Activated T-helper 1 cell treated with anti-CD3 and anti-CD28 coated beads, Interleukin-12 subunit alpha, Interleukin-12 subunit beta, Interleukin-2, Interleukin-4 antibody, amounts not matched to agents 30 ng/mL and 10 ng/mL and 1 ng/mL, durations not matched to agents 14 hours and 24 hours and 36 hours (primary cell): ENCODE measurements at regions not wholly inside any gene's neighbourhood (a gene's known extent, or its start where the extent isn't known, plus 50 kb on each side); places are given as distances from the start of the nearest gene placed in this dataset.
"Not testable (repeated sequence)": the region's sequence is repeated elsewhere in the genome, so short reads cannot be mapped to it uniquely, and the experiment has no call there.

ENCODE experiments used
- DNase-seq: peaks from one replicate; pipeline ENCODE4 v3.0.0; 2021; ENCODE audit warnings: low spot score
- H3K27ac Mint-ChIP-seq: one replicate; pipeline ENCODE4 v1.8.0; 2021; ENCODE audit warnings: mild to moderate bottlenecking, mixed read lengths
- H3K27me3 Mint-ChIP-seq: one replicate; pipeline ENCODE4 v1.8.0; 2022; ENCODE audit warnings: mild to moderate bottlenecking, moderate library complexity, mixed read lengths; ENCODE audit not compliant: insufficient read depth
- H3K36me3 Mint-ChIP-seq: one replicate; pipeline ENCODE4 v1.8.0; 2021; ENCODE audit warnings: low read depth, mixed read lengths
- H3K4me1 Mint-ChIP-seq: one replicate; pipeline ENCODE4 v1.8.0; 2021; ENCODE audit warnings: low read depth, mixed read lengths
- H3K4me3 Mint-ChIP-seq: one replicate; pipeline ENCODE4 v1.8.0; 2021; ENCODE audit warnings: mild to moderate bottlenecking, moderate library complexity, mixed read lengths
- H3K9me3 Mint-ChIP-seq: one replicate; pipeline ENCODE4 v1.8.0; 2021; ENCODE audit warnings: mixed read lengths
- intact Hi-C: fragments of 100-400 bp; cut with micrococcal nuclease; formaldehyde crosslinking; loops from one replicate; pipeline ENCODE4 v1.15.1; 2024

DNA sequence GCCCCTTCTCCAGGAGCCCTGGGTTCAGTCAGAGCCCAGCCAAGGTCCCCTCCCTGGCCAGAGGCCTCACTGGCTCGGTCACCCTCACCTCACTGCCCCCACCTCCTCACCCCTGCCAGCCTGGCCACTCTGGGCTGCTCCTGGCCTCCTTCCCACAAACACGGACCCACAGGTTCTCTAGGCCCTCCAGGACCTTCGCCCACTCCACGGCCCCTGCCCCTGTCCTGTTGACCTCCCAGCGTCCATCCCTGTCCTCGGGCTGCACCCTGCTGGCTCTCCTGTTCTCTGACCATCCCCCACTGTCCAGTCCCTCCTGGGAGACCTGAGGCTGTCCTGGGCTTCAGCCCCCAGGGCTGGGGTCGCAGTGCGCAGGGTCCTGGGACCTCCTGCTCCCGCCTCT is 173.3 kb downstream of the TMEM121 start:
- DNase-seq, H3K4me3 Mint-ChIP-seq, H3K27ac Mint-ChIP-seq, intact Hi-C loops, H3K36me3 Mint-ChIP-seq, H3K27me3 Mint-ChIP-seq, H3K9me3 Mint-ChIP-seq, H3K4me1 Mint-ChIP-seq: not testable (repeated sequence)

DNA sequence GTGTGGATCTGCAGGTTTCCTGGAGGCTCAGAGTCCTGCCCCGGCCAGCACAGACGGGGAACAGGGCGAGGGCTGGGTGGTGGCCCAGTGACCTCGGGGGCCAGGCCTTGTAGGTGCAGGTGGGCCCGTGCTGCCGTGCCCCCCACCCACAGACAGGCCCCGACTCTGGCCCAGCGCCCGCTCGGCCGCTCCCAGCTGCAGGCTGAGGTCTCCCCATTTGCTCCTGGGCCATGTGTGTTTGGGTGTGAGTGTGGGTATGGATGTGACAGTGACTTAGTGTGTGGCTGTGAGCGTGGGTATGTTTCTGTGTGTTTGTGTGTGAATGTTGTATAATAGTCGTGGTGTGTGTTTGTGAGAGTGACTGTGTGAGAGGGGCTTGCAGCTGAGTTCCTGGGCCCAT is 173.8 kb downstream of the TMEM121 start:
- not testable (repeated sequence) for H3K36me3 Mint-ChIP-seq, H3K27ac Mint-ChIP-seq, H3K4me3 Mint-ChIP-seq

DNA sequence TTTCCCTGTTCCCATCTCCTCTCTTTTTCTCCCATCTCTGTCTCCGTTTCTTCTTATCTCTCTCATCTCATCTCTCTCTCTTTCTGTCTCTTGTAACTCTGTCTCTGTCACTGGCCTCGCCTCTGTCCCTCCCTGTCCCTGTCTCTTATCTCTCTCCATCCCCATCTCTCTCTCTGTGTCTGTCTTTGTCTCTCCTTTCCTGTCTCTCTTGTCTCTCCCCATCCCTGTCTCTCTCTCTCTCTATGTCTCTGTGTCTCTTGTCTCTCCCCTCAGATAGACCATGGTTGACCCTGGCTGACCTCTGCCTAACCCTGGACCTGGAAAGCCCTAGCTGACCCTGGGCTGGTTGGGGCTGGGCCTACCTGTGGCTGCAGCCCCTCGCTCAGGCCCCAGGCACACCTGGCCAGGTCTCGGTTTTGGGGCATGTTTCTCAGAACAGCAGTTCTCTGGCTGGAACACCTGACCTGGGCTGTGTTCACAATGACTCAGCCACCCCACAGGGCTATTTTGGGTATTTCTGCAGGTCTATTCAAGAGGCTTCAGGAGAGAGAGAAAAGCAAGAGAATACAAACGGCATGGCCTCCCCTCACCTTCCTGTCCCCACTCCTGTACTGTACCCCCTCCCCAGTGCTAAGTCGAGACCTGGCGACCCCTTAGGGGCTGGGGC is 174.4 kb downstream of the TMEM121 start:
- no peaks in the 10 kb centered on the region for H3K36me3 Mint-ChIP-seq
- no peak overlapping the region for H3K4me3 Mint-ChIP-seq
- peaks cover 7% of the 10 kb centered on the region for H3K4me1 Mint-ChIP-seq
- DNase-seq = no peak
- intact Hi-C loops = no loop called here
- H3K27me3 Mint-ChIP-seq = no peaks in the 10 kb centered on the region
- peak overlapping the region; percentile 18 for H3K27ac Mint-ChIP-seq
- H3K9me3 Mint-ChIP-seq = no peaks in the 10 kb centered on the region

More for the DNA sequence above, 173.8 kb downstream of the TMEM121 start:
- H3K4me1 Mint-ChIP-seq, DNase-seq, H3K9me3 Mint-ChIP-seq, intact Hi-C loops, H3K27me3 Mint-ChIP-seq: not testable (repeated sequence)

GRCh38 chr14:105701456-105702274 is 175.3 kb downstream of the TMEM121 start:
- no peaks in the 10 kb centered on the region for H3K9me3 Mint-ChIP-seq
- peaks cover 7% of the 10 kb centered on the region for H3K4me1 Mint-ChIP-seq
- no peaks in the 10 kb centered on the region for H3K27me3 Mint-ChIP-seq
- H3K4me3 Mint-ChIP-seq = no peak overlapping the region
- intact Hi-C loops = no loop called here
- no peaks in the 10 kb centered on the region for H3K36me3 Mint-ChIP-seq
- no peak for DNase-seq
- H3K27ac Mint-ChIP-seq = no peak overlapping the region

DNA sequence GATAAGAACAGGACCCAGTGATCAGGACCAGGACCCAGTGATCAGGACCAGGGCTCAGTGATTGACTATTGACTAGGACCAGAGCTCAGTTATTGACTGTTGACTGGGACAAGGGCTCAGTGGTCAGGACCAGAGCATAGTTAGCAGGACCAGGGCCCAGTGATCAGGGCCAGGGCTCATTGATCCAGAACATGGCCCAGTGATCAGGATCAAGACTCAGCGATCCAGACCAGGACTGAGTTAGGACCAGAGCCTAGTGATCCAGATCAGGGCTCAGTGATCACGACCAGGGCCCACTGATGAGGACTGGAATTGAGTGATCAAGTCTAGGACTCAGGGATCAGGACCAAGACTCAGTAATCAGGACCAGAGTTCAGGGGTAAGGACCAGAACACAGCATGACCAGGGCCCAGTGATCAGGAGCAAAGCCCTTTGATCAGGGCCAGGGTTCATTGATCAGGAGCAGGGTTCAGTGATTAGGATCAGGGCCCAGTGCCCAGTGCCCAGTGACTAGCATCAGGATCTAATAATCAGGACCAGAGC is 176.0 kb downstream of the TMEM121 start:
- Mint-ChIP-seq H3K36me3 (no peaks in the 10 kb centered on the region), H3K9me3 (no peaks in the 10 kb centered on the region), H3K27ac (peak overlapping the region; percentile 41), H3K4me1 (peaks cover 7% of the 10 kb centered on the region), H3K4me3 (no peak overlapping the region), H3K27me3 (no peaks in the 10 kb centered on the region)
- intact Hi-C loops = no loop called here
- no peak for DNase-seq

GRCh38 chr14:105703044-105703665 is 176.8 kb downstream of the TMEM121 start:
- H3K27me3 Mint-ChIP-seq, DNase-seq, H3K4me1 Mint-ChIP-seq, H3K27ac Mint-ChIP-seq, H3K36me3 Mint-ChIP-seq, H3K4me3 Mint-ChIP-seq, intact Hi-C loops, H3K9me3 Mint-ChIP-seq: not testable (repeated sequence)

- H3K27me3 Mint-ChIP-seq, H3K4me3 Mint-ChIP-seq, H3K36me3 Mint-ChIP-seq, H3K27ac Mint-ChIP-seq, DNase-seq, H3K4me1 Mint-ChIP-seq, intact Hi-C loops, H3K9me3 Mint-ChIP-seq: not testable (repeated sequence)
Measured at GRCh38 chr14:105704091-105704490, 177.7 kb downstream of the TMEM121 start.

DNA sequence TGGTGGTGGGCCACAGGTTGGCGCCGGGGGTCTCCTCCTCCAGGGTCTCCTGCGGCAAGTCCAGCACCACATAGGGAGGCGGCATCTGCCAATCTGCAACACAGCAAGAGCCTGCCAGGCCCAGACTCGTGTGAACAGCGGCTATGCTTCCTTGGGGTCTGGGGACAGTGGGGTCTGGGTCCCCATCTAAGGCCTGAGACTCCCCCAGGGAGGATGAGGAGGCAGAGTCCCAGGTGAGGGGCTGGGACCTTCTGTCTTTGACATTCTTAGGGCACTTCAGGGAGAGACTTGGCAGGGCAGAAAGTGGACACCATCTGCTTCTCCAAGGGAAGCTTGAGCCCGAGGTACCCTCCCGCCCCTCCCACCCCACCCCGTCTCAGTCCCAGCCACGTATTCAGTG is 178.1 kb downstream of the TMEM121 start:
- not testable (repeated sequence) for DNase-seq, H3K4me1 Mint-ChIP-seq

DNA sequence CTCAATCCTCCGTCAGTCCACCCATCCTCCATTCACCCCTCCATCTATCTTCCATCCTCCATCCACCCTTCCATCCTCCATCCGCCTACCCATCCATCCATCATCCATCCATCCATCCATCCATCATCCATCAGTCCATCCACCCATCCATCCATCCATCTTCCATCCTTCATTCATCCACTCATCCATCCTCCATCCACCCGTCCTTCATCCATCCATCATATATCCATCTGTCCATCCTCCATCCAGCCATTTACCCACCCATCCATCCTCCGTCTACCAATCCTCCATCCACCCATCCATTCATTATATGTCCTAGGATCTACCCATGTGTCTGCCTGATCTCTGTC is 179.1 kb downstream of the TMEM121 start:
- DNase-seq, H3K27me3 Mint-ChIP-seq, H3K4me3 Mint-ChIP-seq, intact Hi-C loops, H3K9me3 Mint-ChIP-seq, H3K4me1 Mint-ChIP-seq, H3K36me3 Mint-ChIP-seq: not testable (repeated sequence)
- H3K27ac Mint-ChIP-seq = peak overlapping the region; percentile 9

More for the DNA sequence above, 178.1 kb downstream of the TMEM121 start:
- H3K27ac Mint-ChIP-seq, H3K9me3 Mint-ChIP-seq, H3K36me3 Mint-ChIP-seq, intact Hi-C loops, H3K4me3 Mint-ChIP-seq, H3K27me3 Mint-ChIP-seq: not testable (repeated sequence)

GRCh38 chr14:105705862-105706700 is 179.7 kb downstream of the TMEM121 start:
- H3K27ac Mint-ChIP-seq, H3K4me1 Mint-ChIP-seq, H3K36me3 Mint-ChIP-seq, intact Hi-C loops, H3K9me3 Mint-ChIP-seq, DNase-seq, H3K27me3 Mint-ChIP-seq, H3K4me3 Mint-ChIP-seq: not testable (repeated sequence)

GRCh38 chr14:105706701-105707019 is 180.3 kb downstream of the TMEM121 start:
- H3K27ac Mint-ChIP-seq, H3K36me3 Mint-ChIP-seq, intact Hi-C loops, H3K9me3 Mint-ChIP-seq, DNase-seq, H3K4me1 Mint-ChIP-seq, H3K4me3 Mint-ChIP-seq, H3K27me3 Mint-ChIP-seq: not testable (repeated sequence)

DNA sequence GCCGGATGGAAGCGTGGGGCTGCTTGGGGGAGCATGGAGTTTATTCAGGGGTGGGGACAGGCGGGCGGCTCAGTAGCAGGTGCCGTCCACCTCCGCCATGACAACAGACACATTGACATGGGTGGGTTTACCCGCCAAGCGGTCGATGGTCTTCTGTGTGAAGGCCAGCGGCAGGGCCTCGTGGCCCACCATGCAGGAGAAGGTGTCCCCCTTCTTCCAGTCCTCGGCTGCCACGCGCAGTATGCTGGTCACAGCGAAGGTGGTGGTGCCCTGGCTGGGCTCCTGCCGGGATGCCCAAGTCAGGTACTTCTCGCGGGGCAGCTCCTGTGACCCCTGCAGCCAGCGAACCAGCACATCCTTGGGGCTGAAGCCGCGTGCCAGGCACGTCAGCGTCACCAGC is 180.7 kb downstream of the TMEM121 start:
- H3K36me3 Mint-ChIP-seq, intact Hi-C loops, DNase-seq, H3K9me3 Mint-ChIP-seq, H3K4me3 Mint-ChIP-seq, H3K27me3 Mint-ChIP-seq, H3K27ac Mint-ChIP-seq, H3K4me1 Mint-ChIP-seq: not testable (repeated sequence)
